Right lobe of liver (tissue), 4 donors: ENCODE measurements at regions not wholly inside any gene's neighbourhood (a gene's known extent, or its start where the extent isn't known, plus 50 kb on each side); places are given as distances from the start of the nearest gene placed in this dataset.

Source experiments
- POLR2A ChIP-seq: fragments of 450-650 bp; IDR thresholded peaks from one replicate; pipeline ENCODE4 v1.6.1; 2017; ENCODE audit warnings: antibody characterized with exemption, mild to moderate bottlenecking
- TF ChIP-seq, protein P1 (sequence below), 4 donors: fragments of 200-600 bp in 3 of 4; fragments of 450-650 bp in 1 of 4; IDR thresholded peaks; one replicate each; pipeline versions ENCODE4 v1.5.1 to v1.8.0; 2016 to 2022; ENCODE audit warnings: antibody characterized with exemption in 4 of 4, mild to moderate bottlenecking in 2 of 4
- donor health status: DM: no; HTN: no; CAD: no.
- donor health status: DM: no; HTN: no; CAD: no.
- donor health status: DM: no; HTN: yes; CAD: no.

GRCh38 chr6:130742131-130742681 lies 85.0 kb upstream of the SMLR1 start:
- TF ChIP-seq, protein P1, sequence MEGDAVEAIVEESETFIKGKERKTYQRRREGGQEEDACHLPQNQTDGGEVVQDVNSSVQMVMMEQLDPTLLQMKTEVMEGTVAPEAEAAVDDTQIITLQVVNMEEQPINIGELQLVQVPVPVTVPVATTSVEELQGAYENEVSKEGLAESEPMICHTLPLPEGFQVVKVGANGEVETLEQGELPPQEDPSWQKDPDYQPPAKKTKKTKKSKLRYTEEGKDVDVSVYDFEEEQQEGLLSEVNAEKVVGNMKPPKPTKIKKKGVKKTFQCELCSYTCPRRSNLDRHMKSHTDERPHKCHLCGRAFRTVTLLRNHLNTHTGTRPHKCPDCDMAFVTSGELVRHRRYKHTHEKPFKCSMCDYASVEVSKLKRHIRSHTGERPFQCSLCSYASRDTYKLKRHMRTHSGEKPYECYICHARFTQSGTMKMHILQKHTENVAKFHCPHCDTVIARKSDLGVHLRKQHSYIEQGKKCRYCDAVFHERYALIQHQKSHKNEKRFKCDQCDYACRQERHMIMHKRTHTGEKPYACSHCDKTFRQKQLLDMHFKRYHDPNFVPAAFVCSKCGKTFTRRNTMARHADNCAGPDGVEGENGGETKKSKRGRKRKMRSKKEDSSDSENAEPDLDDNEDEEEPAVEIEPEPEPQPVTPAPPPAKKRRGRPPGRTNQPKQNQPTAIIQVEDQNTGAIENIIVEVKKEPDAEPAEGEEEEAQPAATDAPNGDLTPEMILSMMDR (IDR thresholded peaks at IDR 0.05) = no peak
- no peak for TF ChIP-seq POLR2A
